H1 (cell line): ENCODE measurements at regions not wholly inside any gene's neighbourhood (a gene's known extent, or its start where the extent isn't known, plus 50 kb on each side); places are given as distances from the start of the nearest gene placed in this dataset.

ENCODE experiments used
- CTCF ChIA-PET: fragments of 300-600 bp; sonication (Branson Sonifier 250); formaldehyde crosslinking; loops from one replicate; lab custom pipeline; 2021; ENCODE audit not compliant: partially characterized antibody; lab: Charles Lee
- POLR2A ChIA-PET: fragments of 300-600 bp; sonication (Branson Sonifier 250); formaldehyde crosslinking; loops from one replicate; lab custom pipeline; 2021; ENCODE audit warnings: inconsistent platforms; ENCODE audit not compliant: partially characterized antibody; lab: Charles Lee
- DNase-seq, 2 experiments: peaks; one replicate each; pipeline versions ENCODE4 v3.0.0 to v3.0.0-alpha.2; 2010 to 2022; ENCODE audit warnings: low spot score in 2 of 2, low read depth in 1 of 2, mixed read lengths in 1 of 2
- FAIRE-seq: peaks from 2 replicates; lab custom pipeline; 2011; peaks lifted over from hg19 to GRCh38; lab: Jason Lieb, UNC
- H2AFZ ChIP-seq: 2 replicates; pipeline ENCODE4 v1.8.1; 2012; ENCODE audit warnings: low read length, inconsistent platforms
- H2AK5ac ChIP-seq: 2 replicates; pipeline ENCODE4 v1.6.1; 2013; ENCODE audit warnings: low read depth, low read length
- H2BK120ac ChIP-seq: replicated peaks from 2 replicates; pipeline ENCODE3; 2013; ENCODE audit warnings: low read depth, low read length, inconsistent platforms
- H2BK12ac ChIP-seq: 2 replicates; pipeline ENCODE4 v1.6.1; 2013; ENCODE audit warnings: low read depth, low read length
- H2BK15ac ChIP-seq: 2 replicates; pipeline ENCODE4 v1.6.1; 2013; ENCODE audit warnings: low read length
- H2BK20ac ChIP-seq: 2 replicates; pipeline ENCODE4 v1.6.1; 2013; ENCODE audit warnings: low read length
- H2BK5ac ChIP-seq: 2 replicates; pipeline ENCODE4 v1.6.1; 2013; ENCODE audit warnings: low read depth, low read length
- H3K14ac ChIP-seq: 2 replicates; pipeline ENCODE4 v1.6.1; 2013; ENCODE audit warnings: inconsistent platforms; ENCODE audit not compliant: insufficient read length
- H3K18ac ChIP-seq: 2 replicates; pipeline ENCODE4 v1.6.1; 2013; ENCODE audit warnings: low read length; ENCODE audit errors: extremely low read depth
- H3K23ac ChIP-seq: 2 replicates; pipeline ENCODE4 v1.6.1; 2013; ENCODE audit warnings: inconsistent platforms; ENCODE audit not compliant: insufficient read length
- H3K23me2 ChIP-seq: 2 replicates; pipeline ENCODE4 v1.6.1; 2013; ENCODE audit warnings: low read depth, low read length
- H3K27ac ChIP-seq: 2 replicates; pipeline ENCODE4 v1.6.1; 2011; ENCODE audit warnings: low read depth, low read length, inconsistent platforms
- H3K27me3 ChIP-seq, 4 experiments: replicated peaks in 1 of 4; 1 replicate in 1 of 4; 2 replicates in 3 of 4; pipeline versions ENCODE4 v1.6.1 to v1.8.1; 2011 to 2013; ENCODE audit warnings: low read length in 3 of 4, mild to moderate bottlenecking in 3 of 4, inconsistent platforms in 2 of 4, mixed read lengths in 2 of 4, moderate library complexity in 1 of 4; ENCODE audit not compliant: control insufficient read depth in 3 of 4, insufficient read depth in 3 of 4; ENCODE audit errors: extremely low read depth in 1 of 4
- H3K36me3 ChIP-seq, 4 experiments: 2 replicates each; pipeline versions ENCODE4 v1.6.1 to v1.8.1; 2011 to 2013; ENCODE audit warnings: mild to moderate bottlenecking in 4 of 4, low read length in 3 of 4, moderate library complexity in 2 of 4, control low read depth in 1 of 4, inconsistent platforms in 1 of 4; ENCODE audit not compliant: insufficient read depth in 4 of 4, control insufficient read depth in 2 of 4
- H3K4ac ChIP-seq: replicated peaks from 2 replicates; pipeline ENCODE3; 2013; ENCODE audit warnings: low read length, low read depth, mixed read lengths, inconsistent platforms; ENCODE audit not compliant: insufficient read length
- H3K4me1 ChIP-seq, 4 experiments: replicated peaks in 1 of 4; 1 replicate in 1 of 4; 2 replicates in 3 of 4; pipeline versions ENCODE4 v1.6.1 to v1.8.1; 2011 to 2013; ENCODE audit warnings: low read length in 3 of 4, inconsistent platforms in 2 of 4, mixed read lengths in 1 of 4; ENCODE audit not compliant: insufficient read depth in 4 of 4, control insufficient read depth in 3 of 4
- H3K4me2 ChIP-seq, 2 experiments: 2 replicates each; pipeline versions ENCODE4 v1.6.1 to v1.8.1; 2011 to 2013; ENCODE audit warnings: low read depth in 2 of 2, low read length in 2 of 2, control low read depth in 1 of 2, inconsistent platforms in 1 of 2, mild to moderate bottlenecking in 1 of 2; ENCODE audit not compliant: insufficient read depth in 1 of 2
- H3K4me3 ChIP-seq, 4 experiments: fragments of 200-600, 300-600 bp in 1 of 4; sonication (generic), shearing (Covaris generic), sonication (Bioruptor Twin) in 1 of 4; 2 replicates each; pipeline versions ENCODE4 v1.5.1 to v1.8.1; 2011 to 2016; ENCODE audit warnings: low read length in 4 of 4, low read depth in 3 of 4, control low read depth in 2 of 4, inconsistent platforms in 2 of 4, mild to moderate bottlenecking in 2 of 4, mixed read lengths in 1 of 4, moderate library complexity in 1 of 4; ENCODE audit not compliant: insufficient read depth in 2 of 4; ENCODE audit errors: extremely low read depth in 1 of 4
- H3K56ac ChIP-seq: replicated peaks from 2 replicates; pipeline ENCODE3; 2013; ENCODE audit warnings: low read depth, mild to moderate bottlenecking, mixed read lengths, low read length, inconsistent platforms; ENCODE audit not compliant: insufficient read length
- H3K79me1 ChIP-seq: 2 replicates; pipeline ENCODE4 v1.6.1; 2013; ENCODE audit warnings: low read depth, low read length, control low read depth
- H3K79me2 ChIP-seq, 2 experiments: 2 replicates each; pipeline versions ENCODE4 v1.6.1 to v1.8.1; 2012 to 2013; ENCODE audit warnings: low read length in 2 of 2, mild to moderate bottlenecking in 2 of 2, inconsistent platforms in 1 of 2; ENCODE audit not compliant: insufficient read depth in 2 of 2, control insufficient read depth in 1 of 2
- H3K9ac ChIP-seq, 4 experiments: replicated peaks in 1 of 4; 1 replicate in 1 of 4; 2 replicates in 3 of 4; pipeline versions ENCODE4 v1.6.1 to v1.8.1; 2011 to 2013; ENCODE audit warnings: low read depth in 3 of 4, low read length in 3 of 4, control low read depth in 2 of 4, mild to moderate bottlenecking in 2 of 4, moderate library complexity in 2 of 4, inconsistent platforms in 1 of 4; ENCODE audit errors: extremely low read depth in 1 of 4
- H3K9me3 ChIP-seq, 2 experiments: 2 replicates each; pipeline versions ENCODE4 v1.6.1 to v1.8.1; 2012 to 2013; ENCODE audit warnings: mild to moderate bottlenecking in 2 of 2, moderate library complexity in 2 of 2, control low read depth in 1 of 2, inconsistent platforms in 1 of 2, low read depth in 1 of 2, low read length in 1 of 2, mixed read lengths in 1 of 2; ENCODE audit not compliant: insufficient read depth in 2 of 2
- H4K20me1 ChIP-seq, 2 experiments: replicated peaks in 1 of 2; 2 replicates each; pipeline versions ENCODE3 to v1.8.1; 2011 to 2013; ENCODE audit warnings: inconsistent platforms in 2 of 2, low read length in 2 of 2, mild to moderate bottlenecking in 1 of 2; ENCODE audit not compliant: insufficient read depth in 2 of 2, control insufficient read depth in 1 of 2
- H4K5ac ChIP-seq: 2 replicates; pipeline ENCODE4 v1.6.1; 2013; ENCODE audit warnings: low read length, low read depth, mixed read lengths, inconsistent platforms; ENCODE audit not compliant: insufficient read length
- H4K8ac ChIP-seq: 2 replicates; pipeline ENCODE4 v1.8.0; 2013; ENCODE audit warnings: mild to moderate bottlenecking, moderate library complexity, low read length, inconsistent platforms; ENCODE audit not compliant: insufficient read depth; ENCODE audit errors: extremely low read depth
- H4K91ac ChIP-seq: replicated peaks from 2 replicates; pipeline ENCODE3; 2013; ENCODE audit warnings: low read length, mixed read lengths, inconsistent platforms; ENCODE audit not compliant: insufficient read length
- BCL11A ChIP-seq, 2 experiments: IDR thresholded peaks; one replicate each; pipeline ENCODE4 v1.6.1; 2011; ENCODE audit warnings: low read depth in 2 of 2, low read length in 2 of 2, mild to moderate bottlenecking in 2 of 2
- CBX8 ChIP-seq: fragments of 300-800, 300-1000 bp; sonication (generic); IDR thresholded peaks from 2 replicates; pipeline ENCODE4 v1.7.1; 2016; ENCODE audit warnings: low read depth, low read length, borderline replicate concordance
- CHD1 ChIP-seq: IDR thresholded peaks from 2 replicates; pipeline ENCODE4 v1.6.1; 2012; ENCODE audit warnings: low read depth, low read length, improper control_type of control experiment
- EGR1 ChIP-seq: IDR thresholded peaks from 2 replicates; pipeline ENCODE4 v1.6.1; 2011; ENCODE audit warnings: low read depth, low read length, borderline replicate concordance
- EP300 ChIP-seq, 2 experiments: IDR thresholded peaks; 1 replicate in 1 of 2; 2 replicates in 1 of 2; pipeline ENCODE4 v1.6.1; 2011 to 2012; ENCODE audit warnings: low read depth in 2 of 2, low read length in 2 of 2, mild to moderate bottlenecking in 2 of 2, borderline replicate concordance in 1 of 2, inconsistent platforms in 1 of 2, moderate library complexity in 1 of 2
- GTF2F1 ChIP-seq: IDR thresholded peaks from 2 replicates; pipeline ENCODE4 v1.6.1; 2012; ENCODE audit warnings: low read depth, low read length, improper control_type of control experiment, borderline replicate concordance
- JUND ChIP-seq: IDR thresholded peaks from 2 replicates; pipeline ENCODE4 v1.6.1; 2011; ENCODE audit warnings: mild to moderate bottlenecking, improper control_type of control experiment, low read length
- KDM1A ChIP-seq: fragments of 200-600, 300-600 bp; sonication (generic); IDR thresholded peaks from 2 replicates; pipeline ENCODE4 v1.7.1; 2016; ENCODE audit warnings: mild to moderate bottlenecking, low read length, borderline replicate concordance
- KDM5A ChIP-seq: fragments of 200-600 bp; IDR thresholded peaks from 2 replicates; pipeline ENCODE4 v1.7.1; 2012; ENCODE audit warnings: mild to moderate bottlenecking, low read length, inconsistent platforms, mixed read lengths
- MAX ChIP-seq: IDR thresholded peaks from 2 replicates; pipeline ENCODE4 v1.6.1; 2012; ENCODE audit warnings: inconsistent platforms
- RBBP5 ChIP-seq: IDR thresholded peaks from 2 replicates; pipeline ENCODE4 v1.7.1; 2012; ENCODE audit warnings: low read depth, mild to moderate bottlenecking, inconsistent platforms, low read length, moderate library complexity, borderline replicate concordance
- RFX5 ChIP-seq: IDR thresholded peaks from 2 replicates; pipeline ENCODE4 v1.6.1; 2011; ENCODE audit warnings: low read depth, low read length, improper control_type of control experiment, borderline replicate concordance
- RXRA ChIP-seq: IDR thresholded peaks from 2 replicates; pipeline ENCODE4 v1.6.1; 2011; ENCODE audit warnings: low read depth, mild to moderate bottlenecking, low read length, moderate library complexity; ENCODE audit not compliant: insufficient read depth
- SP2 ChIP-seq: IDR thresholded peaks from 2 replicates; pipeline ENCODE4 v1.6.1; 2012; ENCODE audit warnings: mild to moderate bottlenecking, low read length, inconsistent platforms
- ZNF274 ChIP-seq: IDR thresholded peaks from 2 replicates; pipeline ENCODE4 v1.7.0; 2012; ENCODE audit warnings: low read length, borderline replicate concordance; ENCODE audit errors: extremely low read depth
- WGBS, 2 experiments: shearing (Covaris generic) in 1 of 2; methylation state at CpG; one replicate each; pipeline versions ENCODE4 v1.1.6 to v1.1.7; 2013 to 2015; ENCODE audit warnings: low lambda C conversion rate in 2 of 2, mixed read lengths in 2 of 2, inconsistent platforms in 1 of 2, low coverage in 1 of 2, missing lambda C conversion rate in 1 of 2; ENCODE audit not compliant: insufficient replicate concordance in 2 of 2, insufficient coverage in 1 of 2, insufficient read length in 1 of 2; ENCODE audit errors: extremely low coverage in 1 of 2, missing lambda C conversion rate in 1 of 2; 5-methylcytosine and 5-hydroxymethylcytosine counted together

- H3K23ac ChIP-seq, result no peak overlapping the region
- H2AK5ac ChIP-seq, result no peak overlapping the region
- H3K79me1 ChIP-seq, result no peaks in the 10 kb centered on the region
- no peak overlapping the region for H3K9ac ChIP-seq
- H4K91ac ChIP-seq, result no peak overlapping the region
- H2BK5ac ChIP-seq, result no peak overlapping the region
- H3K4ac ChIP-seq, result no peak overlapping the region
- H3K4me1 ChIP-seq, result no peaks in the 10 kb centered on the region
- H3K79me2 ChIP-seq, result no peaks in the 10 kb centered on the region
- no peak overlapping the region for H3K14ac ChIP-seq
- peaks cover 0 to 4% (median under 1%) of the 10 kb centered on the region in 4 experiments; a peak in 3 of 7 replicates for H3K27me3 ChIP-seq
- H2BK20ac ChIP-seq, result no peak overlapping the region
- WGBS, 2 experiments, result 86% methylated on average over 1 of the region's 1 CpG; no CpG with 5 or more reads in 1 of the 2 experiments
- H3K56ac ChIP-seq, result no peak overlapping the region
- H3K36me3 ChIP-seq, result no peaks in the 10 kb centered on the region
- no peak overlapping the region for H3K4me3 ChIP-seq
- CTCF ChIA-PET, result interaction anchor here (1.2 kb wide), 1 partner anchor 14 kb away, joined by 3 read pairs; no protein-coding TSS in a partner anchor
- H3K4me2 ChIP-seq, result no peak overlapping the region
- H2AFZ ChIP-seq, result no peak overlapping the region
- H3K9me3 ChIP-seq, result no peaks in the 10 kb centered on the region
- TF ChIP-seq KDM5A, result no peak
- TF ChIP-seq BCL11A (IDR thresholded peaks at IDR 0.05; ENCODE audit: low read depth in 2 of 2, low read length in 2 of 2), result no peak
- TF ChIP-seq JUND, result no peak
- TF ChIP-seq RXRA, result no peak
- TF ChIP-seq CHD1, result no peak
- no peak for TF ChIP-seq SP2
- TF ChIP-seq GTF2F1, result no peak
- TF ChIP-seq MAX, result no peak
- no peak for TF ChIP-seq CBX8
- TF ChIP-seq EGR1, result no peak
- no peak for TF ChIP-seq RFX5
- no peak for TF ChIP-seq ZNF274
- no peak for TF ChIP-seq EP300 (IDR thresholded peaks at IDR 0.05; ENCODE audit: borderline replicate concordance in 1 of 2, low read depth in 2 of 2, low read length in 2 of 2)
- TF ChIP-seq KDM1A, result no peak
- no peak for TF ChIP-seq RBBP5
- no peak overlapping the region for H2BK15ac ChIP-seq
- no peak overlapping the region for H3K27ac ChIP-seq
- H4K5ac ChIP-seq, result no peak overlapping the region
- POLR2A ChIA-PET, result no interaction called here
- no peak overlapping the region for H4K8ac ChIP-seq
- H2BK12ac ChIP-seq, result no peak overlapping the region
- H2BK120ac ChIP-seq, result no peak overlapping the region
- H4K20me1 ChIP-seq, result no peaks in the 10 kb centered on the region
- FAIRE-seq (no peak), DNase-seq (no peak)
- no peak overlapping the region for H3K18ac ChIP-seq
- no peaks in the 10 kb centered on the region for H3K23me2 ChIP-seq
These were observed 314.0 kb upstream of the CDIN1 start for GRCh38 chr15:36265422-36265821.
